GM23248 (cell line): ENCODE measurements at regions not wholly inside any gene's neighbourhood (a gene's known extent, or its start where the extent isn't known, plus 50 kb on each side); places are given as distances from the start of the nearest gene placed in this dataset.

ENCODE experiments used
- EZH2 ChIP-seq: fragments of 200-600 bp; sonication (generic); IDR thresholded peaks from 2 replicates; pipeline ENCODE4 v1.6.1; 2018; ENCODE audit warnings: antibody characterized with exemption, mild to moderate bottlenecking; ENCODE audit not compliant: insufficient read depth, poor library complexity, severe bottlenecking
- EZH2phosphoT487 ChIP-seq: fragments of 200-600 bp; sonication (generic); IDR thresholded peaks from 2 replicates; pipeline ENCODE4 v1.6.1; 2018; ENCODE audit warnings: antibody characterized with exemption, moderate library complexity, mild to moderate bottlenecking, low read depth; ENCODE audit not compliant: insufficient read depth

GRCh38 chr18:51491678-51492372 lies 294.3 kb upstream of the MEX3C start:
- TF ChIP-seq EZH2phosphoT487 (no peak), EZH2 (no peak)
